K562 (cell line): ENCODE measurements at regions not wholly inside any gene's neighbourhood (a gene's known extent, or its start where the extent isn't known, plus 50 kb on each side); places are given as distances from the start of the nearest gene placed in this dataset.

Experiments used
- CTCF ChIP-seq, 3 experiments: IDR thresholded peaks in 2 of 3; conservative IDR thresholded peaks in 1 of 3; 2 replicates each; pipeline ENCODE4 v1.5.1; 2011 to 2012; ENCODE audit warnings: low read length in 3 of 3, mild to moderate bottlenecking in 3 of 3, control low read depth in 2 of 3, improper control_type of control experiment in 1 of 3, inconsistent platforms in 1 of 3, low read depth in 1 of 3, mixed read lengths in 1 of 3, moderate library complexity in 1 of 3; ENCODE audit not compliant: insufficient read depth in 2 of 3
- EGR1 ChIP-seq: fragments of 450-650 bp; conservative IDR thresholded peaks from 2 replicates; pipeline ENCODE4 v1.6.1; 2017; ENCODE audit warnings: mild to moderate bottlenecking
- FOXM1 ChIP-seq, 2 experiments: fragments of 450-650 bp in 1 of 2; sonication (generic) in 1 of 2; formaldehyde crosslinking in 1 of 2; IDR thresholded peaks; 2 replicates each; pipeline versions ENCODE4 v1.6.1 to v1.9.0; 2017 to 2022; ENCODE audit warnings: low read depth in 2 of 2, mild to moderate bottlenecking in 2 of 2, missing genetic modification reagents in 1 of 2, moderate library complexity in 1 of 2
- GMEB1 ChIP-seq: fragments of 250-450 bp; sonication (Bioruptor Pico); IDR thresholded peaks from 2 replicates; pipeline ENCODE4 v1.4.0; 2020; ENCODE audit warnings: mild to moderate bottlenecking
- GTF3C2 ChIP-seq: IDR thresholded peaks from 3 replicates; pipeline ENCODE4 v1.6.1; 2011; ENCODE audit warnings: borderline replicate concordance, mild to moderate bottlenecking, moderate library complexity; ENCODE audit not compliant: insufficient read length; ENCODE audit errors: extremely low read depth
- HNRNPH1 ChIP-seq: fragments of 200-400 bp; formaldehyde crosslinking; optimal IDR thresholded peaks from 2 replicates; pipeline ENCODE3; 2017; ENCODE audit warnings: low read depth, mild to moderate bottlenecking, low read length, moderate library complexity
- JUN ChIP-seq, 2 experiments: sonication (generic) in 1 of 2; formaldehyde crosslinking in 1 of 2; IDR thresholded peaks; 2 replicates each; pipeline versions ENCODE4 v1.6.1 to v1.8.0; 2012 to 2022; ENCODE audit warnings: borderline replicate concordance in 2 of 2, mild to moderate bottlenecking in 2 of 2, improper control_type of control experiment in 1 of 2, low read depth in 1 of 2, low read length in 1 of 2, missing genetic modification reagents in 1 of 2
- MAX ChIP-seq: sonication (generic); formaldehyde crosslinking; IDR thresholded peaks from 2 replicates; pipeline ENCODE4 v1.9.0; 2022; ENCODE audit warnings: mild to moderate bottlenecking, missing genetic modification reagents
- NFATC3 ChIP-seq: fragments of 450-650 bp; IDR thresholded peaks from 2 replicates; pipeline ENCODE4 v1.6.1; 2017; ENCODE audit warnings: mild to moderate bottlenecking
- NR3C1 ChIP-seq: sonication (generic); formaldehyde crosslinking; IDR thresholded peaks from 2 replicates; pipeline ENCODE4 v1.8.1; 2022; ENCODE audit warnings: missing genetic modification reagents
- POLR2A ChIP-seq: fragments of 450-650 bp; conservative IDR thresholded peaks from 2 replicates; pipeline ENCODE4 v1.6.1; 2016
- RAD21 ChIP-seq, 2 experiments: fragments of 250-450 bp in 1 of 2; fragments of 450-650 bp in 1 of 2; sonication (Bioruptor Pico) in 1 of 2; formaldehyde crosslinking in 1 of 2; IDR thresholded peaks in 1 of 2; conservative IDR thresholded peaks in 1 of 2; 2 replicates each; pipeline versions ENCODE4 v1.4.0 to v1.8.0; 2020 to 2022; ENCODE audit warnings: mild to moderate bottlenecking in 2 of 2, moderate library complexity in 1 of 2
- ZFP30 ChIP-seq: fragments of 250-450 bp; sonication (Bioruptor Pico); IDR thresholded peaks from 2 replicates; pipeline ENCODE4 v1.8.0; 2022; ENCODE audit warnings: moderate library complexity, mild to moderate bottlenecking, inconsistent platforms, borderline replicate concordance
- ZNF449 ChIP-seq: fragments of 250-450 bp; sonication (Bioruptor Pico); IDR thresholded peaks from 2 replicates; pipeline ENCODE4 v1.8.0; 2022; ENCODE audit warnings: moderate library complexity, mild to moderate bottlenecking, inconsistent platforms

- TF ChIP-seq ZNF449 (CRISPR knock-in tag), result no peak
- no peak for TF ChIP-seq POLR2A
- no peak for TF ChIP-seq RAD21 (CRISPR knock-in tag; conservative IDR thresholded peaks at IDR 0.05 in 1 of 2, IDR thresholded peaks at IDR 0.05 in 1 of 2)
- TF ChIP-seq NFATC3, result no peak
- TF ChIP-seq NR3C1, result no peak
- TF ChIP-seq CTCF (IDR thresholded peaks at IDR 0.05 in 2 of 3, conservative IDR thresholded peaks at IDR 0.05 in 1 of 3; ENCODE audit: insufficient read depth in 2 of 3, low read depth in 1 of 3, low read length in 3 of 3), result no peak
- TF ChIP-seq ZFP30 (CRISPR knock-in tag), result no peak
- no peak for TF ChIP-seq GMEB1
- TF ChIP-seq EGR1, result no peak
- no peak for TF ChIP-seq JUN (IDR thresholded peaks at IDR 0.05; ENCODE audit: borderline replicate concordance, low read depth, low read length)
- no peak for TF ChIP-seq JUN (CRISPR knock-in tag; IDR thresholded peaks at IDR 0.05; ENCODE audit: borderline replicate concordance)
- no peak for TF ChIP-seq HNRNPH1
- no peak for TF ChIP-seq GTF3C2
- no peak for TF ChIP-seq FOXM1 (IDR thresholded peaks at IDR 0.05; ENCODE audit: low read depth)
- no peak for TF ChIP-seq FOXM1 (CRISPR knock-in tag; IDR thresholded peaks at IDR 0.05; ENCODE audit: low read depth)
- no peak for TF ChIP-seq MAX
These were observed 67.7 kb upstream of the PLEKHG1 start for GRCh38 chr6:150531957-150532356.
